HT-29 (cell line): ENCODE measurements at regions not wholly inside any gene's neighbourhood (a gene's known extent, or its start where the extent isn't known, plus 50 kb on each side); places are given as distances from the start of the nearest gene placed in this dataset.

Experiments
- DNase-seq: peaks from one replicate; pipeline ENCODE4 v3.0.0-alpha.2; 2015; ENCODE audit warnings: low spot score

DNA sequence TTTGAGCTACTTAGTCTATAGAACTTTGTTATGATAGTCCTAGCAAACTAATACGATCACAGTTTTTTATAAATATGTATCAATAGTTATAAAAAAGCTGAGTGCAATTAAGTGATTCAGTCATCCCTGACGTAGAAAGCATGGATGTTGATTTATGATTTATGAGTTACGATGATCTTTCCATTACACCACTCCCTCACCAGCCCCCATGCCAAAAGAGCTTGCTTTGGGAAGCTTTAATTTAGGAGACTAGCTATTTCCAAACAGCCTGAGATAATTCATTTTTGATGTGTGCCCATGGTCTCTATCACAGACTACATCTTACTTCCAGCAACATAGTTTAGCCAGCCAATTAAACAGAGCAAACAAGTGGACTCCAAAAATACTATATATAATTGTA, 256.8 kb downstream of the GABRG2 start:
- no peak for DNase-seq

DNA sequence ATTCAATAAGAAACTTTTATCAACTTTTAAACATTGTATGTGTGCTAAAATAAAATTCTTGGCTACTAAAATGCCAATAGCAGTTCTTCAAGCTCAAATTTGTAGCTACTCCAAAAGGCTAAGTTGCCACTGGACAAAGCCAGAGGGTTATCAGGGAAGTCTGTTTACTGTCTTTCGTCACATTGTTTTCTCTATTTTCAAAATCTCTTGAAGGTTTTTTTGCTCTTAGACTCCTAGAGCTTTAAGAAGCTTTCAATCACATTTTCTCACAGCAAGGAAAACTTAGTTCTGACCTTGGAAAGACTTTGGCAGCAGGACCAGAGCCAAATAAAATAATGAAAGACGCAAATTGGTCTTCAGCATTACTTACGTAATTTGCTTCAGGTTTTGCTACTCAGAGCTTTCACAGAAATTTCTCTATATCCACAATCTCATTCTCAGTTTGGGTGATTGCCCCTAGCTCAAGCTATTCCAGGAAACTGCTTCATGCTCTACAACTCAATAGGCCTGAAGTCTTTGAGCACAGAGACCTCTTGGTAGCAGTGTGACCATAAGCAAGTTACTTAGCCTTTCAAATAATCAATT, 257.7 kb downstream of the GABRG2 start:
- DNase-seq, result no peak

DNA sequence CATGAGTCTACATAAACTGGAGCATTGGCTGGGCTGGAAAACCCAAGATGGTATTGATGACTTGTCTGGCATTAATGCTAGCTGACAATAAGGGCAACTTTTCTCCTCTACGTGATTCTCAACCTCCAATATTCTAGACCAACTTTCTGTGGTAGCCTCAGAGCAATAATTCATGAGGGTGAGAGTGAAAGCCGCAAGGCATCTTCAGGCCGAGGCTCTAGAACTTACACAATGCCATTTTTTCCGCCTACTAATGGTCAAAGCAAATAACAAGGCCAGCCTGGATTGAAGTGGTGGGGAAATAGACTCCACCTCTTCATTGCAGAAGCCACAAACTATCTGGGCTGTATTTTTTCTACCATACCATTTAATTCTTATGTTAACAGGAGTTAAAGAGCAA, 267.4 kb downstream of the GABRG2 start:
- no peak for DNase-seq

DNA sequence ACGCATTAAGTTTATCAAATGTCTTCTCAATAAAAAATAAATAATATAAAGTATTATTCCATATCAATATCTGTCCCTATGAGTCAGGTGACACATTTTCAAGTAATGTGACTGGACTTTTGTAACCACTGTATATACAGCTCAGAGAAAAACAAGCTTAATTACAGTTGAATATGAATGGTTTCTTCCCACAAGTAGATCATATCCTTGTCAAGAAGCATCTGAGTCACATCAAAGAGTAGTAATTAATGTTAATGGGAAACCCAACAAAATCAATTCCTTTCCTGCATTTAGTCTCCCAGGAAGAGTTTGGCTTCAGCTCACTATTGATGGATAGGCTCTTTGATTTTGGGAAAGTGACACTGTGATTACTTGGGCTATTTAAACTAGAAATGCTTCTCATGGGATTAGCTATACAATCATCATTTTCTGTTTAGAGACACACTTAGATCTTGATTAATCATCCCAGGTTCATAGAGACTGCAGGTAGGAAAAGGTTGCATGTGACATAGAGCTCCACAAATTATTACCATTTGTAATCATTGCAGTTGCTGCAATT, 292.9 kb downstream of the GABRG2 start:
- no peak for DNase-seq

DNA sequence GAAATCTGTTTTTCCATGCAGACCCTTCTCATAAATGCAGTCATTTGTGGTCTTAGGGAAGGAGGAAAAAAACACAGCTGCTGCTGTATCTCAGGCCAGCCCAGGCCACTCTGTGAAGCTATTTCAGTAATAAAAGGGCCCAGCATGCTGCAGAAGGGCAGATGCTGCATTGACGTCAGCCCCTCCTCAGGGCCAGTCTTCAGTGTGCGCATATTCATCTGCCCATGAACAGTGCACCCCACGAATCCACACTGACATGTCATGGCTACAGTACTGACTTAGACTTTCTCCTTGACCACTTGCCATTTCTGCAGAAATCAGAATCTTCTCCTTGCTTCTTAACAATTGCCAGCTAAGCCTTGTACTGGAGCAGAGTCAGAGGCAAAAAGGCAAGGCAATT, 304.7 kb downstream of the GABRG2 start:
- no peak for DNase-seq

DNA sequence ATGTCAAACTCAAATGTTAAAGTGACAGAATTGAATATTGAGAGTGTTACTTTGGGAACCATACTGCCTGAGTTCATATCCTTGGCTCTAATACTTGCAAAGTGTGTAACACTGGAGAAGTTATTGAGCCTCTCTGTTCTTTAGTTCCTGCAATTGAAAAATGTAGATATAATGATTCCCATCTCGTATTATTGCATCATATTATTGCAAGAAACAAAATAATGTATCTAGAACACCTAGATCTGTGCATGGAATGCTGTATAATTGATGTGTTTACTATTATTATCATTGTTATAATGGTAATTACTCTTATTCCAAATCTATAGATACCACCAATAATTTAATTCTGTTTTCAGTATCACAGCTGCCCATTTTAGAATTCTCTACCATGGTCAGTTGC, 310.3 kb downstream of the GABRG2 start:
- no peak for DNase-seq

DNA sequence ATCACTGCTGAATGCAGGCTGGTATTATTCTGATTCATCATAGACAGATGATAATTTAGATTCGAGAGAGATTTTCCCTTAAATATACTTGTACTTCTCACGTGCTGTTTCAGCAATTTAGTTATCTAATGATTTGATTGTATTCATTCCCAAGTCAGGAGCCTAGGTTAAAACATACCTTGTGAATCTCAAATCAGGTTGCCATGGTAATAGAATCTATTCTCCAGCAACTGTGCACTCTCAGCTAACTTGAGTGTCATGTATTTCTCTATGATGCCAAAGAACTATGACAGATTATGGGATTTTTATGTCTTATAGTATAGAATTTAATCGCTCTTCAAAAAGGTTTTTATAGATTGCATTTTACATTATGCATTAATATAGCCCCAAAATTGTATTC, 315.3 kb downstream of the GABRG2 start:
- no peak for DNase-seq

DNA sequence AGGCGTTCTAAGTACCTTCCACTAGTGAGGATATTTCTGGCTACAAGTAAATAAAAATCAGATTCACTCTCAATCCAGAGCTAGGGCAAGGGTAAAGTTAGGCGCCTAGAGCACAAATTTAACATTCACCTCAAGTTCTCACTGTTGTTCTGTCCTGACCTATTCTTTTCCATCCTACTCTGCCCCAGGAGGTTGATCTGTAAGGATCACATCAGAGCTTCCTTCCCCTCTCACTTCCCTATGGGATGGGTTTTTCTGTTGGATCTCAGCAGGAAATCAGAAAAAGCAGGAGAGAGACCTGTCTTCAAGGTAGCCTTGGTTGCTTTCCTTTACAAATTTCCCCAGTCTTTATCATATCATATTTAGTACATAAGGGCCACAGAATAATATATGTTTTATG, 316.7 kb downstream of the GABRG2 start:
- no peak for DNase-seq

DNA sequence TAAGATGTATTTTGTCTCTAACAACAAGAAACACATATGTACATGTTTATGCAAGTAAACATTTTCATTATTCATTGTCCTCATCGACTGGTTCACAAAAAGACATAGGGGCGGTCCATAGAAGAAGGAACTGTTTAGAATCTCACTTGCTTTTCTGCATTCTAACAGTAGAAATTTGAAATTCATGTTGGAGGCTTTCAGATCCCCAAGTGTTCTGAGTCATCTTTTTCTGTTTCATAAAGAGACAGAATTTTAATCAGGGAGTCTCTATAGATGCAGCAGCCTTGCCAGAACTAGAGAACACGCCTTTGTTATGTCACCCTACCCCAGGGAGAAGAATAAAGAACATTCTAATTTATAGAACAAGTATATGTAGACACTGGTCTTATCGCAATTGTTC, 324.3 kb downstream of the GABRG2 start:
- DNase-seq, result no peak

DNA sequence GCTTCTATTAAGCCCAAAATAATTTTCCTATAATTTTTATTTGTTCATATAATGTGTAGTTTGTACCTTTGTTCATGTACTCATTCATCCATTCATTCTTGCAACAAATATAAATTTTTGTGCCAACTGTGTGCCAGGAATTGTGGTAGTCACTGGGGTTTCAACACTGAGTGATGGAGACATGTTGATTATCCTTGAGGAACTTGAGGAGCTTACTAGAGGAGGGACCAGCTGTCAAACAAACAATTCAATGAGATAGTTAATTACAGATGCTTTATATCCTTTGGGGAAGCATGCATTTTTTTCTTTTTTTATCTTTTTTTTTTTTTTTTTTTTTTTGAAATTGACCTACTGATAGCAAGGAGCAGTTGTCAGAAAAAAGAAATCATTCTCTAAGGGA, 324.8 kb downstream of the GABRG2 start:
- DNase-seq, result no peak

DNA sequence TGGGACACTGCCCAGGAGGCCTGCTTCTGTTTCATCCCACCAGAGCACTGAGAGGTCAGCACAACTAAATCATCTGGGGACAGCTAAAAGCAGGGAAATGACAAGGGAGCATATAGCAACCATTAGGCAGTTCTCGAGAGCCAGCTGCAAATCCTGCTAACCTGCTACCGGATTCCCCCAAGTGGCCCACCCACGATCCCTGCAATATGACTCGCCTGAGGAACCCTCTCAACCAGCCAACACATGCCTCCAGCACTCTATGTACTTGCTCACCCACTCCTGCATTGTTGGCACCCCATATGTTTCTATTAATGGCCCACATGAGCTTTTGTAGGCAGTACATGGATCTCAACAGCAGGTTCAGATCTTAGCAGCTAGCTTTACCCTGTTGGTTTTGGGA, 326.0 kb downstream of the GABRG2 start:
- no peak for DNase-seq

DNA sequence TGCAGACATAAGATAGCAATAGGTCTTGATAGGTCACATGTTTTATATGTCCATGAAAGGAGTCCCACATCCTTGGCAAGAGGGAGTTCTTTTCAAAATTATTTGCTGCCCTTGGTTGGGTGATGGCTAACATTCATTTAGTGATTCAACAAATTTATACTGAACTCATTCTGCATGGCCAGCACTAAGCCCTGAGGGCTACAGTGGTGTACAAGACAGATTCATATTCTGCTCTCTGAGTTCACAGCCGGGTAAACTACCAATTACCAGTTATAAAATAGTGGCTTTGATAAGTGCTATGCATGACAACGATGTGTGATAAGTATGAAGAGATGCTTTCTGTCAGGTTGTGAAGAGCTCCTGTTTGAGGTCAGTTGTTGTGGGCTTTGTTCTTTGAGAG, 340.0 kb downstream of the GABRG2 start:
- DNase-seq, result no peak

DNA sequence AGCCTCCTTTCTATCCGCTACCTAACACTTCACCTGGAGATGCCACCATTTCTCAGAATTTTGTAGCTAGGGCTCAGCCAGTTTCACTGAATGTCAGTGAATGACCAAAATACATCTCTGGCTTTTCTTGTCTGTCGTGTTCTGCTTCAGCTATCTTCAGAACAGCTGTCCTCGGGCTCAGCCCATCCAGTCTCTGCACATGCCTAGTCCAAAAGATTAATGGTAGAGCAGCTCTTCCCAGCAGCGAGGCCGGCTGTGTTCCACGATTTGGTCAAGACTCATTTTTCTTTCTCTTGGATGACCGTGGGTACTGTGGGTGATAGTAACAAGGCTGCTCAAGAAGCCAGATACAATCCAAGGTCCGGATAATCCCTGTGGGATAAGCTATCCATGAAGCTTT, 342.8 kb downstream of the GABRG2 start:
- DNase-seq, result no peak

DNA sequence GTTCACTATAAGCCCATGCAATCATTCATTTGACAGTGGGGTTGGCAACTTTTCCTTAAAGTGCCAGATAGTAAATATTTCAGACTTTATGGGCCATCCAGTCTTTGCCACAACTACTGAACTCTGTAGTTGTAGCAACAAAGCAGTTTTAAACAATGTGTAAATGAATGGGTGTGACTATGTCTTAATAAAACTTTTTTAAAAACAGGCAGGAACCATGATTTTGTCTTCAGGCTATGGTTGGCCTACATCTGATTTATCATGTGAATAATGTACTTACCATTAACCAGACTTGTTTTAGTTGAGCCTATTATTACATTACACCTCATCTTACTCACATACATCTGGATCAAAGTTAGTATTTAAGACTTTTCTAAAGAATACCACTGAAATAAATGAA, 361.6 kb downstream of the GABRG2 start:
- DNase-seq, result no peak

DNA sequence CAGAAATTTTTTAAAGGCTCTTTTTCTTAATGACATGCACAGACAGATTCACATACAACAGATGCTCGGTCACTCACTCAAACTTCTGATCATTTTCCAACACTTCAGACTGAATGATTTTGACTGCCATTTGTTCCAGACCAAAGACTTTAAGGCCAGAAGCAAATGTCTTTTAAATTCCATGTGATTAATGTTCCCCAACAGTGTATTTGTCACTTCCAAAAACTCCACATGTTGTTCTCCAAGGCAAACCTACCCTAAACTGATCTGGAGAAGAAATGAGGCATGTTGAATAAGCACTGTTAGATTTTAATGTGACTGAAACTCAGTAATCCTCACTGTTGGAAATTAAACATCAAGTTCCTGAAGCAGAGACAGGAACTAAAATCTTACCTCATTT, 366.7 kb downstream of the GABRG2 start:
- no peak for DNase-seq

DNA sequence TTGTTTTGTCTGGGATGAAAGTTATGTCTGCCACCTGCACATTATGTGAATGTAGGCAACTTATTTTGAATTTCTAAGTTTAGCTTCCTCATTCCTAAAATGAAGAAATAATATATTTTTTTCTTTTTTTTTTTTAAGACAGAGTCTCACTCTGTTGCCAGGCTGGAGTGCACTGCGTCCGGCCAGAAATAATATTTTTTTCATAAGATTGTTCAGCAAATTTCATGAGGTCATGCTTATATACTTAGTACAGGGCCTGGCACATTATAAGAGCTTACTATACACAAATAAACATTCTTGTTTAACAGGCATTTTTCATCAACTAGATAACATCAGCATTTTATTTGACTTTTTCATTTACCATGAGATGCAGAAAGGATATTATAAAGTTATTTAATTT, 368.5 kb downstream of the GABRG2 start:
- DNase-seq, result no peak

DNA sequence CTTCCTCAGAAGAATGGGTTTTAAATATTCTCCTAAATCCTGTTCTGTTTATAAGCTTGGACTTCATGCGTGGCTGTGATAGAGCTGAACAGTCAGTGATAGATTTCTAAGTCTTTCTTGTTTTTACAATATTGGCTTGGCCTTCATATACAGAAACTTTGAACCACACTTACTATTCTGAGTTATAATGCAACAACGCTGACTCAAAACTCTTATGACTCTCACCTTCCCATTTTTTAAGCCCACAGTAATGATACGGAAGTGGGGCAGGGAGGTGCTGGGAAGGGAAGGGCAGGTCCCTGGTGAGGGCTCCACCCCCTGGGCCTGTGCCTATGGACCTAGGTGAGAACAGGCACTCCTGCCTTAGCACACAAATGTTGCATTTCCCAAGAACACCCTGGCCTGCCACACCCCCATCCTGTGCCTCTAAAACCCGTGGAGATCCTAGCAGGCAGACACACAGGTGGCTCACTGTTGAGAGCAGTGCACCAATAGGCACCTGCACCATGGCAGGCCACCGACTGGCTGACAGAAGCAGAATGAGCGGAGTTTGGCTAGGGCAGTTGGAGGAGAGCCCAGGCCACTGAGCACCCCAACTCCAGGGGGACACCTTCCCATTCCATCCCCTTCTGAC, 376.7 kb downstream of the GABRG2 start:
- DNase-seq, result no peak

DNA sequence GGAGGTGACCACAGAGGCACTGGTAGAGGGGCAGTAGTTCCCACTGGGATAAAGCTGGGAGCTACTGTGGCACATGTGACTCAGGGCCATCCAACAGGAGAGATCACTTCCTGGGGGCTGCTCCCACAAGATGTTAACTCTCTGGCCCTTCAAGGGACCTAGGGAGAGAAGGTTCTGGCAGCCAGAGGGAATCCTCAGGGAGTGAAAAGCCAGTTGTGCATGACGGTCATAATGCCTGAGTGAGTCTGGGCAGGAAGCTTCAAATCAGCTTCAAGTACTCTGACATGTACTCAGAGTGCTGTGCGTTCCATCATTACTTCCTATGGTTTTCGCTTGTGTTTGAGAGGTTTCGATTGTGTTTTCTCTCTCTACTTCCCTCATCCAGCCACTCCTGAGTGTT, 388.5 kb downstream of the GABRG2 start:
- no peak for DNase-seq

DNA sequence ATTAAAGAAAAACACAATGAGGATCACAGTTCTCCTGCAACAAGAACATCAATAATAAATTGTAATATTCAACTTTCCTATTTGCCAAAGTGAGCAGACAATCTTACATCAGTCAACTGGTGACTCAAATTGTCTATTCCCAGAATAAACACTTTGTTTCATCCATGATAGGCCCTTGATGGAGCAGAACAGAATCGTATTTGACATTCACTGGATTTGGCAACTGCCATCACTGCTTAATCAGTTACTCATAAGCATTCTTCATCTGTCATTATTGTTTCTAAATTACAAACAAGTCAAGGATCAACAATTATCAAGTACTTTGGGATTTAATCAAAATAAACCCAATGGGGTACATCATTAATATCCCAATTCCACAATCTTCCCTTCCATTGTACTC, 398.4 kb downstream of the GABRG2 start:
- DNase-seq, result no peak

DNA sequence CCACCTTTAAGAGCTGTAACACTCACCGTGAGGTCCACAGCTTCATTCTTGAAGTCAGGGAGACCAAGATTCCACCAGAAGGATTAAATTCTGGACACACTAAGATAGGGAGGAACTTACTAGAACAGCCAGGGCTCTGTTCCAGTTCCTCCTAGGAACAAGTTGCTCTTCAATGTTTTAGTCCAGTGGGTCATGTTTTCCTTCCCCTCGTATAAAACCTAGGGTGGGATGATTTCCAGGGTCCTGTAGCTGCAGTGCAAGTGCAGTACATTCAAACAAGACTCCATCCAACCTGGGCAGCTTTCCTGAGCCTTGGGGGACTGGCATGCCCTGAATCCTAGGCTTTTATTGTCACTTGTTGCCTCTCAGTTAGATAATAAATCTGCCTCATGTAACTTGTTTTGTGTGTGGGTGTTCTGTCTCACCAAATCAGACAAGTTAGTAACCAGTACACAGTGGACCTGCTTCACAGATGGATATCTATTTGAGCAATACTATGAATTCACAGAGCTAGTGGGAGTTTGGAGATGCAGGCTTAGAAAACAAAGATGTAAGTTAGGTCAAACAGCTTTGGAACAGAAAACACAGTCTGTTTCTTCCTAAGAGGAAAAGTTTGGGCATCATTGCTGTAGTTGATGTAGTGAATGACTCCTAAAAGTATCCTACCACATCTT, 405.6 kb downstream of the GABRG2 start:
- no peak for DNase-seq

DNA sequence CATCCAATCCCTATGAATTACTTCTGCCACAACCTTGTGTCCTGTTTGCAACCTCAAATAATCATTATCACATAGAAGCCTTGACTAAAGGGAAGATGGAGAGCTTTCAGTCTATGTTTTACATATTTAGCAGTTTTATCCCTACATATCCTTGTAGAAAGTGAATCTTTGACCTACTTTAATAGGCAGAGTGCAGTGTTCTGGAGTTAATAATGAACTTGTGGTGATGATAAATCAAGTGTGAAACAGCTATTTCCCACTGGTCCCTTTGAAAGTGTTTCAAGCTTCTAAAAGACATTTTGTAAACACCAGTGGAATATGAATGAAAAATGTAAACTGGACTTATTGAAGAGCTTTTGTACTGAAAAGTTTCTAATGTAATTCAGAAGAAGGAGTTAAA, 406.7 kb downstream of the GABRG2 start:
- DNase-seq, result no peak

DNA sequence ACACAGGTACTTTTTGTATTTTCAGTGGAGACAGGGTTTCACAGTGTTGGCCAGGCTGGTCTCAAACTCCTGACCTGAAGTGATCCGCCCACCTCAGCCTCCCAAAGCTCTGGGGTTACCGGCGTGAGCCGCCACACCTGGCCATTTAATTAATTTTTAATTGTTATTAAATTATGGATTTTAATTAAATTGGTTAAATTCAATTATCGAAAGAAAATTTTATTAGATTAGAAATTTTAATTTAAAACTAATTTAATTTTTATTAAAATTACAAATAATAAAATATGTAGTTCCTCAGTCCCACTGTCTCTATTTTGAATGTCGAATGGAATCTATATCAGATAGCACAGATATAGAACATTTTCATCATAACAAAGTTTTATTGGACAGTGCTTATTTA, 416.5 kb downstream of the GABRG2 start:
- no peak for DNase-seq

DNA sequence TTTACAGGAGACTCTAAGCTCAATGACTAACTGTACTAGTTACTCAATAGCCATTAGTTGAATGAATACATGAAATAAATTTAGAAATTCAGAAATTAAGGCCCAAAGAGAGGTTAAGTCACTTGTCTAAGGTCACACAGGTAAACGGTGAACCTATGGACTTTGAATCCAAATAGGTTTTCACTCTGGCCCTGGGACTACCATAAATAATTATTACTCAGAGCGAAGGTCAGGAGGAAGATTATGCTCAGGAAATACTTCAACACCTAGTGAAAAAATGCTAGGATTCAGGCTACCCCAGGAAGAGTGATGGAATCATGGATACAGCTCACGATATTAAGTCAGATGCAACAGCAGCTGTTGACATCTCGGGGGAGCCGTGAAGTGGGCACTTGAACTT, 417.4 kb downstream of the GABRG2 start:
- no peak for DNase-seq
